HG02623 (cell line): ENCODE measurements at regions not wholly inside any gene's neighbourhood (a gene's known extent, or its start where the extent isn't known, plus 50 kb on each side); places are given as distances from the start of the nearest gene placed in this dataset.

Experiments used
- ATAC-seq: cut with Tn5 transposase; IDR thresholded peaks from one replicate; pipeline ENCODE4 v1.9.1; 2021; ENCODE audit warnings: moderate library complexity; ENCODE audit not compliant: unreplicated experiment

- ATAC-seq = no peak
These were observed 138.7 kb upstream of the E2F8 start for GRCh38 chr11:19379465-19379864.

GRCh38 chr11:19378814-19379213 is 138.1 kb upstream of the E2F8 start:
- ATAC-seq = no peak

- no peak for ATAC-seq
These were observed 137.1 kb upstream of the E2F8 start for GRCh38 chr11:19377881-19378280.

- no peak for ATAC-seq
These were observed 134.7 kb upstream of the E2F8 start for GRCh38 chr11:19375440-19375839.

- ATAC-seq = no peak
These were observed 133.4 kb upstream of the E2F8 start for GRCh38 chr11:19374151-19374569.

- no peak for ATAC-seq
These were observed 131.6 kb upstream of the E2F8 start for GRCh38 chr11:19372381-19372780.

GRCh38 chr11:19370100-19370861 is 129.5 kb upstream of the E2F8 start:
- ATAC-seq = no peak

- ATAC-seq = no peak
These were observed 128.1 kb upstream of the E2F8 start for GRCh38 chr11:19368726-19369375.

- no peak for ATAC-seq
These were observed 126.4 kb upstream of the E2F8 start for GRCh38 chr11:19366992-19367709.

- no peak for ATAC-seq
These were observed 125.1 kb upstream of the E2F8 start for GRCh38 chr11:19365743-19366410.

- ATAC-seq = no peak
These were observed 118.7 kb upstream of the E2F8 start for GRCh38 chr11:19359221-19360000.

GRCh38 chr11:19357943-19358342 is 117.2 kb upstream of the E2F8 start:
- no peak for ATAC-seq

- ATAC-seq = no peak
These were observed 114.9 kb upstream of the E2F8 start for GRCh38 chr11:19355601-19356000.

GRCh38 chr11:19353287-19353850 is 112.6 kb upstream of the E2F8 start:
- no peak for ATAC-seq

- ATAC-seq = no peak
These were observed 112.0 kb upstream of the E2F8 start for GRCh38 chr11:19352771-19353160.

- ATAC-seq = no peak
These were observed 111.5 kb upstream of the E2F8 start for GRCh38 chr11:19352072-19352770.

- no peak for ATAC-seq
These were observed 110.7 kb upstream of the E2F8 start for GRCh38 chr11:19351426-19351825.

GRCh38 chr11:19350160-19350559 is 109.4 kb upstream of the E2F8 start:
- ATAC-seq = no peak

- ATAC-seq = no peak
These were observed 108.7 kb upstream of the E2F8 start for GRCh38 chr11:19349340-19350025.
